SK-N-SH (cell line): ENCODE measurements at regions not wholly inside any gene's neighbourhood (a gene's known extent, or its start where the extent isn't known, plus 50 kb on each side); places are given as distances from the start of the nearest gene placed in this dataset.

Source experiments
- CHD2 ChIP-seq: fragments of 150-350 bp; IDR thresholded peaks from 2 replicates; pipeline ENCODE4 v1.6.1; 2018; ENCODE audit warnings: low read length; ENCODE audit not compliant: partially characterized antibody
- SMC3 ChIP-seq: IDR thresholded peaks from 2 replicates; pipeline ENCODE4 v1.6.1; 2012; ENCODE audit warnings: low read depth, low read length, improper control_type of control experiment
- TAF1 ChIP-seq: IDR thresholded peaks from 2 replicates; pipeline ENCODE4 v1.6.1; 2012; ENCODE audit warnings: low read depth, mild to moderate bottlenecking, low read length, moderate library complexity, borderline replicate concordance
- TF ChIP-seq, protein P1 (sequence below): fragments of 200-600 bp; sonication (generic); IDR thresholded peaks from 2 replicates; pipeline ENCODE4 v1.6.1; 2017; ENCODE audit warnings: antibody characterized with exemption, mild to moderate bottlenecking, moderate library complexity
- TF ChIP-seq, protein P2 (sequence below): IDR thresholded peaks from 2 replicates; pipeline ENCODE4 v1.4.0; 2012; ENCODE audit warnings: low read depth, borderline replicate concordance

DNA sequence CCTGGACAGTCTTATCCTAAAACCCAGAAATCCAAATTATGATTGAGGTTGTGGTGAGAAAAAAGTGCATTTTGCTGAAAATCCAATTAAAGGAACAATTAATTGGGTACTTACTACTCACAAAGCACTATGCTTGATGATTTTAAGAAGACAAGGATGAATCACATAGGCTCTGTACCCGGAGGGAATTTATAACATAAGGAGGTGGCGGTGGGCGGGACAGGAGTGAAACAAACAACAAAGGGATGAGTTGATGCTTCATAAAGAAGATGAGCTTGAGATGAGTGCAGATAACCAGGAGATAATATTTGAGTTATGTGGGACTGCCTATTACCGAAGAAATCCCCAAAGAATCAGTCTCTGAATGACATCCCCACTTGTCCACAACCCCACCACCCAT is 171.1 kb upstream of the FZD8 start:
- TF ChIP-seq SMC3 (no peak), CHD2 (no peak), TAF1 (no peak)
- TF ChIP-seq, protein P1, sequence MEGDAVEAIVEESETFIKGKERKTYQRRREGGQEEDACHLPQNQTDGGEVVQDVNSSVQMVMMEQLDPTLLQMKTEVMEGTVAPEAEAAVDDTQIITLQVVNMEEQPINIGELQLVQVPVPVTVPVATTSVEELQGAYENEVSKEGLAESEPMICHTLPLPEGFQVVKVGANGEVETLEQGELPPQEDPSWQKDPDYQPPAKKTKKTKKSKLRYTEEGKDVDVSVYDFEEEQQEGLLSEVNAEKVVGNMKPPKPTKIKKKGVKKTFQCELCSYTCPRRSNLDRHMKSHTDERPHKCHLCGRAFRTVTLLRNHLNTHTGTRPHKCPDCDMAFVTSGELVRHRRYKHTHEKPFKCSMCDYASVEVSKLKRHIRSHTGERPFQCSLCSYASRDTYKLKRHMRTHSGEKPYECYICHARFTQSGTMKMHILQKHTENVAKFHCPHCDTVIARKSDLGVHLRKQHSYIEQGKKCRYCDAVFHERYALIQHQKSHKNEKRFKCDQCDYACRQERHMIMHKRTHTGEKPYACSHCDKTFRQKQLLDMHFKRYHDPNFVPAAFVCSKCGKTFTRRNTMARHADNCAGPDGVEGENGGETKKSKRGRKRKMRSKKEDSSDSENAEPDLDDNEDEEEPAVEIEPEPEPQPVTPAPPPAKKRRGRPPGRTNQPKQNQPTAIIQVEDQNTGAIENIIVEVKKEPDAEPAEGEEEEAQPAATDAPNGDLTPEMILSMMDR: no peak
- TF ChIP-seq, protein P2, sequence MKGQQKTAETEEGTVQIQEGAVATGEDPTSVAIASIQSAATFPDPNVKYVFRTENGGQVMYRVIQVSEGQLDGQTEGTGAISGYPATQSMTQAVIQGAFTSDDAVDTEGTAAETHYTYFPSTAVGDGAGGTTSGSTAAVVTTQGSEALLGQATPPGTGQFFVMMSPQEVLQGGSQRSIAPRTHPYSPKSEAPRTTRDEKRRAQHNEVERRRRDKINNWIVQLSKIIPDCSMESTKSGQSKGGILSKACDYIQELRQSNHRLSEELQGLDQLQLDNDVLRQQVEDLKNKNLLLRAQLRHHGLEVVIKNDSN: no peak
